GM21619 (cell line): ENCODE measurements at regions not wholly inside any gene's neighbourhood (a gene's known extent, or its start where the extent isn't known, plus 50 kb on each side); places are given as distances from the start of the nearest gene placed in this dataset.

ENCODE experiments used
- ATAC-seq: cut with Tn5 transposase; IDR thresholded peaks from one replicate; pipeline ENCODE4 v1.9.1; 2021; ENCODE audit not compliant: unreplicated experiment

DNA sequence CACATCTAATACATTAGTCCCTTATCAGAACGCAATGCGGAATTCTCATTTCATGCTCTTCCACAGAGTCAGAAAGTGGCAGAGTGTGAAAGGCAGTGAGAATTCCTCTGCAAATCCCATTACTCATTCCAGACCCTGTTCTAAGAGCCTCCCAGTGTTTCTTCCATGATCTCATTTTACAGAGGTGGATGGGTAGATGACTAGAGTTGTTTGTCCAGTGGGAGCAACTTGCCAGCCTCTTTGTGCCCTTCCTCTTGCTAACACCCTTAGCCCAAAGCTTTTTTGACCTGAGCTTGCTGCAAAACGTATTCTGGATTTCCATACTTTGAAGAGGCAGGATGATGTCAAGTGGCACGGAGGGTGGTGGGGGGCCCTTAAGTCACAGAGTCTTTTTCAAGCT lies 467.7 kb upstream of the RGPD4 start:
- no peak for ATAC-seq

DNA sequence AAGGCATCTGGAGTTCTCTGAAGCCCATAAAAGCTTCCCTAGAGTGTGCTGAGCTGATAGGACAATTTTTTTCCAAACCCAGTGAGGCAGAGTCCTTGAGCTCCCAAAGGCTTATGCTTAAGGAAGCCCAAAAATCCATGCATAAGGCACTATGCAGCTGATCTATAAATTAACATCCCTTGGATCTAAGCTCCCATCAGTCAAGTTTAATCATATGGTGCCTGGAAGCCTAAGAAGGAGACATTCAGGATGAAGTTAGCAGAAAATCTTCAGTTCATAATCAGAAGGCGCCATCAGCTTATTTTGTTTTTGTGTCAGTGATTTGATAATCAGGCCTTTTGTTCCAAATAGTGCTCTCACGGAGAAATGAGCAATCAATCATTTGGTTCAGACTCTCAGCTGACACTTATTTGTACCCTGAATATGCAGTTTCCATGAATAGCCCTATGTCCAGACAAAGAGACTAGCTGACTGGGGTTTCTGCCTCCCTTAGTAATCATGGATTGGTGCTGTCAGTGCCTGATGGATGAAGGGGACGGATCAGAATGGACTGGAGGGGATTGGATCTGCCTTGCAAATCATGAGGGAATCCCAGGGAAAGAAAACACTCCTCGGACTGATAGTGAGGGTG lies 464.8 kb upstream of the RGPD4 start:
- no peak for ATAC-seq

DNA sequence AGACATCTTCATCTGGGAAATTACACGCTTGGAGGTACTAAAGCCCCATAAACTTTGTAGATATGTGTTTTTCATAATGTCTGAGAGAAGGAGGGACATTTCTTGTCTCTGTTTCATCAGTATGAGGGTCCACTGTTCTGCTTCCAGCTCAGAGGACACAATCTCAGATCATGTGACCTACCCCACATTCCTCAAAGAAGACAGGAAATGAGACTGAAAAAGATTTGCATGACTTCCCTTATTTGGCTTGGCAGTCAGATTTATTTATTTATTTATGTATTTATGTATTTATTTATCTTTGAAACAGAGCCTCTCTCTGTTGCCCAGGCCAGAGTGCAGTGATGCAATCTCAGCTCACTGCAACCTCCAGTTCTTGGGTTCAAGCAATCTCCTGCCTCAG lies 463.7 kb upstream of the RGPD4 start:
- ATAC-seq, result no peak

DNA sequence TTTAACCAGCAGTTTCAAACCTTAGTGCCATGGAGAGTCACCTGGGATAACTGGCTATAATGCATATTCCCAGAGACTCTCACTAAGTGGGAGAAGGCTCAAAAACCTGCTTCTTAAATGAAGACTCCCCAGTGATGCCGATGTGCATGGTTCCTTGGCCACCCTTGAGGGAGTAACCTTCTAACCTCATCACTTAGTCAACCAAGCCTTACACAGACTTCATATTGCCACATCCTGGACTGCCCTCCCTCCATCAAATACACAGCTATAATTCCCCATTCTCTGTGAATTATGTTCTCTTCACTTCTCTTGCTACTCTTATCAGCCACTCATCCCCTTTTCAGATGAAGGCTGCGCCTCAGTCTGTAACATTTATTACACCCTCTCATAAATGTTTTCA lies 462.9 kb upstream of the RGPD4 start:
- no peak for ATAC-seq

DNA sequence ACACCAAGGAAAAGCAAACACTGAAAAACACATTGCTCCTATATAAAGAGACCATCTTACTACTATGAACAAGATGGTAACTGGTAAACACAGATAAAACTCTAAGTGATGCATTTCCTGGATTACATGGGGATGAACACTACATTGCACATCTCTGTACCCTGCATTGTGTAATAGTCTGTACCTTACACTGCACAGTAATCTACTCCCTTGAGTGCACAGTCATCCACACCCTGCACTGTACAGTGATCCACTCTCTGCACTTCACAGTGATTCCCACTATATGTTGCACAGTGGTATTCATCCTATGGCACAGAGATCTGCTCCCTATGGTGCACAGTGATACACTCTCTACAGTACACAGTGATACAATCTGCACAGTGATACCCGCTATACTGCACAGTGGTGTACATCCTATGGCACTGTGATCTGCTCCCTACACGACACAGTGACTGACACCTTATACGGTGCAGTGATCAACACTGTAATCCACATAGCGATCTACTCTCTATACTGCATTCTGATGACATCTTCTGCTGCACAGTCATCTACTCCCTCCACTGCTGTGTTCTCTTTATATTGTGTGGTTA lies 462.2 kb upstream of the RGPD4 start:
- no peak for ATAC-seq

DNA sequence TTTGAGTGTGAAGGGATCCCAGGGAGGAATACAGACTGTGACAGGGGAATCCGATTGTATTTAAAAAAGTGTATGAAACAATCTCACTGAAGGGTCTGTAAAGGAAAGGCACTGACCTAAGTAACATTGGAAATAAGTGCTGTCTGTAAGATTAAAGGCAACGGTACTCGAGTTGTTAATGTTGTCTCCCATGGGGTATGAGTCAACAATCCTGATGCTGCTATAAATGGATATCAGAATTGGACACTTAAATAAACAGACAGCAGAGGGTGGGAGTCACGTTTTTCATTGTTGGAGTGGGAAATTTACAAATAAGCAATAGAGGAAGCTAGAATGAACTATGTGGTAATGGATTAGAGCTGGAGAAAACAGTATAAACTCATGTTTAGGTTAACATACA lies 452.4 kb upstream of the RGPD4 start:
- no peak for ATAC-seq

DNA sequence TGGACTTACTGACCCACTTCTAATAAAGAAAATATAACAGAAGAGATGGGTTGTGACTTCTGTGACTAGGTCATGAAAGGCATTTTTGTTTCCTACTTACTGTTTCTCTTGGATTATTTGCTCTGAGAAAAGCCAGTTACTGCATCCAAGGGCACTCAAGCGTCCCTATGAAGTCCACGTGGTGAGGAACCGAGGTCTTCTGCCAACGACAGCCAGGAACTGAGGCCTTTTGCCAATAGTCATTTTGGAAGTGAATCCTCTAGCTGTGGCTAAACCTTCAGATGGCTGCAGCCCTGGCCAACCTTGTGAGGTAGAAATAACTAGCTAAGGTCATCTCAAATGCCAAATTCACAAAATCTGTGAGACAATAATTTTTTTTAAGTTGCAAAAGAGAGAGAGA lies 449.8 kb upstream of the RGPD4 start:
- ATAC-seq, result no peak

DNA sequence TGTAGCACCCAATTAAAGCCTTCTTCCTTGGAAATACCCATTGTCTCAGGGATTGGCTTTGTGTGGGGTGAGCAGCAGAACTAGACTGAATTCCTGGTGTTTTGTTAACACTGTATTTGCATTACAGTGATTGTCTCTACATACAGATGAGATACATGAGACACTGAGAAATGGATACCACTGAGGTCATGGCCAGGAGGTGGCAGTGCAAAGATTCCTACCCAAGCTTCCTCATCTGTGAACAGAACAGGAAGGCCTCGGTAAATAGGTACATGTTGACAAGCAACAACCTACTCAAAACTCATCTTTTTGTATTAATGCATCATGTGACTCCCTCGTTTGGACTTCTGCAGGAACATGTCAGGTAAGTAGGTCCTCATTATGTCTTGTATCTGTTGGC lies 445.8 kb upstream of the RGPD4 start:
- ATAC-seq, result no peak

DNA sequence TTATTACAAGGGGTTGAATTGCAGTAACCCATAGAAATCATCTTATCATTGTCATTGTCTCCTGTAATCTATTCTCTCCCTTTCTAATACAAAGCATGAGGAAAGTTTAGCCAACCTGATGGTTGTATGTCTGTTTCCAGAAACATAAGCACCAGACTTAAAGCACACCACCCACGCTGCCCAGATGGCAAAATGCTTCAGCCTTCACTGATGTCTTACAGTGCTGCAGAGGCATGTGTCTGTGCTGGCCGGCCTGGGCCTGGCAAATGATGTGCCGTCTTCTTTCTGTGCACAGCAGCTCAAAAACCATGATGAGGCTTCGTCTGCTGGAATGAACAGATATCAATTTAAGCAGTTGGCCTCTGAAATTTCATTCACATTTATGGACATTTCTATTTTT lies 443.0 kb upstream of the RGPD4 start:
- ATAC-seq, result no peak

DNA sequence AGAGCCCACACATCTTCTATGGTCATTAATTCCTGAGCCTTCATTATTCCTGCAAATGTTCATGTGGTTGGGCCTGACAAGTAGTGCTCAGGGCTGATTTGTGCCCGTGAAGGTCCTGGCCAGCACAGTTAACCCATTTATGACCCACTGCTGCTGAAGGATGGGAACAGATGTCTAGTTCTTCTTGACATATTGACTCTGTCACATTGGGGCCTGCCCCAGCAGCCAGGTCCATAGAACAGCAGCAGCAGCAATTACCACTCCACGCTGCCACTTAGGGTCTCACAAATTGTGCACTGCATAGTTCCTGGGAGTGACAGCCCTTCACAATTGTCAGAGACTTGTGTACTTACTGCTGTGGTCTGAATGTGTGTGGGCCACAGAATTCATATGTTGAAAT lies 442.3 kb upstream of the RGPD4 start:
- no peak for ATAC-seq

DNA sequence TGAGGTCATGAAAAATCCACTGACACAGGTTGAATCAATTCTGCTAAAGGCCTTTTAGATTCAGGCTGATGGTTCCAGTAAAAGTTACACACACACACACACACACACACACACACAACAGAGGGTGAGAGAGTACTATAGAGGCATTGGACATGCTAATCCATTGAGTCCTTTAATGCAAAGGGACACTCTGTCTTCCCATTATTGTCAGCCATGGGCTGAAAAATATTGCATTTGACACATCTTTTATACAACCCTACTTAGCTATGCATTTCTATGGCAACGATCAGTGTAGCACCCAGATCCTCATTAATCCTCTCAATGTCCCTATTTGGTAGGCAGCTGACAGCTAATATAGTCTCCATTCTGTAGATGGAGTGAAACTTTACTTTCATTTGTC lies 440.8 kb upstream of the RGPD4 start:
- ATAC-seq, result no peak

DNA sequence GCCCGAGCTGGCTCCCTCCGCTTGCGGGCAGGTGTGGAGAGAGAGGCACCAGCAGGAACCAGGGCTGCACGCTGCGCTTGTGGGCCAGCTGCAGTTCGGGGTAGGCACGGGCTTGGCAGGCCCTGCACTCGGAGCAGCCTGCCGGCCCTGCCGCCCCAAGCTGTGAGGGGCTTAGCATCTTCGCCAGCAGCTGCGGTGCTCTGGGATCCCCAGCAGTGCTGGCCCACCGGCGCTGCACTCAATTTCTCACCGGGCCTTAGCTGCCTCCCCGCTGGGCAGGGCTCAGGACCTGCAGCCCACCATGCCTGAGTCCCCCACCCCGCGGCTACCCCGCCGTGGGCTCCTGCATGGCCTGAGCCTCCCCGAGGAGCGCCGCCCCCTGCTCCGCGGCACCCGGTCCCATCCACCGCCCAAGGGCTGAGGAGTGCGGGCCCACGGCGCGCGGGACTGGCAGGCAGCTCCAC lies 434.4 kb upstream of the RGPD4 start:
- no peak for ATAC-seq

DNA sequence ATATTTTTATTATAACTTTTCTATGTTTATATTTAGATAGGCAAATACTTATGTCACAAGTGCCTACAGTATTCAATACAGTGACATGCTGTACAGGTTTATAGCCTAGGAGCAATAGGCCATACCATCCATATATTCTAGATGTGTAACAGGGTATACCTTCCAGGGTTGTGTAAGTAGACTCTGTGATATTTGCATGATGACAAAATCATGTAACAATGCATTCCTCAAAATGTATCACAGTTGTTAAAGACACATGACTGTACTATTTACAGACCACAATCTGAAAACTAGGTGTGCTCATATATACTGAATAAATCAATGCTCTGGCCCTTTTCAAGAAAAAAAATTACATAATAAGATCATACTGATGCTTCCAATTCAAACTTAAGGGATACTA lies 433.2 kb upstream of the RGPD4 start:
- no peak for ATAC-seq

DNA sequence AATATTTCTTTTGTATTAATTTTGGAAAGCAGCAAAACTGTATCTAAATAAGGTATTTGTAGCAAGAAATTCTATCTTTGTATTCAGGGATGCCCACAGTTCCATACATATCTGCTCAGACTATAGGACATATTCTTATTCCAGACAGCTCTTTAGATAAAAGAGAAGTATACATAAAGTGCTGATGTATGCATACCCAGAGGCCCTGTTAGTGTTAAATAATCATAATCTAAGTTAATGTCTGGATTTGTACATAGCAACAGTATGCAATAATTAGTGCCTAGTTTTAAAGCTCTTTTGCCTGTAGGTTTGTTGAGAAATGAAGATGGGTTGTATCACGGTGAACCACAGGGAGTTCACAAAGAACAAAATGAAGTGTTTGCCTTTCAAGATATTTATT lies 428.0 kb upstream of the RGPD4 start:
- no peak for ATAC-seq

DNA sequence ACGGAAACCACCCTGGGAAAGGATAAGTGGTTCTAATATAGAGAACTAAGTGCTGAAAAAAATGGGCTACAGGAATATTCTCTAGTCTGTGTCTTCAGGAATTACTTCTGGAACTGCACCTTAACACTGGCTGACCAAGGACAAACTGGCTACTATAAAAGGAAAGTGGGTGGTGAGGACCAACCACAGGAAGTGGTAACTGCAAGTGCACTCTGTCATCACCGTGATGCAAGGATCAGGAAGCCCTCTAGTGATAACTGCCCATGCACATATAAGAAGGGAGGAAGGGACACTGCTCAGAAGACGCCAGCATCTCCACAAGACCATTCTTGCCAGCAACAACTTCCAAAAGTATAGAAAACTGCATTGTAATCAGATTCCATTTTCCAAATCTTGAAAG lies 424.4 kb upstream of the RGPD4 start:
- ATAC-seq, result no peak

DNA sequence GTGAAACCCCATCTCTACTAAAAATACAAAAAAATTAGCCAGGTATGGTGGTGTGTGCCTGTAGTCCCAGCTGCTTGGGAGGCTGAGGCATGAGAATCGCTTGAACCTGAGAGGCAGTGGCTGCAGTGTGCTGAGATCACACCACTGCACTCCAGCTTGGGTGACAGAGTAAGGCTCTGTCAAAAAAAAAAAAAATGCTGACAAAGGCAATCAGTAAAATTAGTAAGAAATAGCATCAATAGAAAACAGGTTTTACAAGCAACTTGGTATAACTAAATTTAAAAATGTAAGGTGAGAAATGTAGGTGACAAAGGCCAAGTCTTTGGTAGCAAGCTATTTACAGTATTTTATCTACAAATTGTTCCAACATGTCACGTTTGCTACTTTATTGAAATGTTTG lies 421.4 kb upstream of the RGPD4 start:
- ATAC-seq, result no peak

DNA sequence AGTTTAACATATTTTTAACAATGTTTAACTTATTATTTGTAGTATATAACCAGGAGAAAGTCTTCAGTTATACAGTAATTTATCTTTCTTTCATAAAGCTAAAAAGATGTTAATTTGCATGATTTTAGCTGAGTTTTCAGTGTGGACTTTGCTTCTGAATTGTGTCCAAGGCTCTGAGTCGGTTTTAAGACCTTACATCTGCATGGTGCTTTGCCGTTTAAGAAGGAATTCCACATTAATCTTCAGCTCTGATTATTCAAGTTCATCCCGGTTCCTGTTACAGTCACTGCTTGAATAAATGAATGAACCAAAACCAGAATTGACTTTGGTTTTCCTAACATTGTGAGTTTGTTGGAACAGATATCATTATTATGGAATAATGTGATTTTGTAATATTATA lies 419.7 kb upstream of the RGPD4 start:
- no peak for ATAC-seq

DNA sequence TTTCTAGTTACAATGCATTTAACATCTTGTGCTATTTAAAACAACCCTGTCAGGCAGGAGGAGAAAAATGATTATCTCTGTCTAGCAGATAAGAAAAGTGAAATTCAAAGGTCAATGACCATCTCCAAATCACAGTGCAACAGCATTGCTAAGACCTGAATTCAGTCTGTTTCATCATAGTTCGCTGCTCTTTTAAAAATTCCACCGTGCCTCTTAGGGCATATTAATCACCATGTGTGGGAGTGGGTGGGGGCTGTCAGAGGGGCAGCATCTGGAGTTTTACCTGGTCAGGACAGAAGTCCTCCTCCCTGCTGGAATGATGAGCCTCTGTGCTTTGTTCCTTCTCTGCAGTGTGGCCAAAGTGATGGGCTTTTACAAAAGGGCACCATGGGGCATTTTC lies 418.7 kb upstream of the RGPD4 start:
- no peak for ATAC-seq

DNA sequence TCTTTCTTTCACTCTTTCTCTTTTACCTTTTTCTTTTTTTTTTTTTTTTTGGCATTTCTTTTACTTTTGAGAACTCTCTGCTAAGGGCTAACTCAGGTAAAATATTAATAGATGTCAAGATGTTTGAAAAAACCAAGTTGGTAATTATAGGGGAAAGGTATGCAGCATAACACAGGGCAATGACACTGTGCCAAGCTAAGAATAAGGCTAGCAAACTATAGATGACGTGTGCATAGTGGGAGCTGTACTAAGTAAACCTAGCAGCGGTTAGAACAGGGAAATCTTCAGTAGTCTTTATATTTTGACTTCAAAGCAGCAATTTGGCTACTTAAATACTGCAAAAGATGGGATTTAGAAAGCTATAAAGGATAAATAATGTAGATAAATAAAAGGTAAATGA lies 415.4 kb upstream of the RGPD4 start:
- ATAC-seq, result no peak

DNA sequence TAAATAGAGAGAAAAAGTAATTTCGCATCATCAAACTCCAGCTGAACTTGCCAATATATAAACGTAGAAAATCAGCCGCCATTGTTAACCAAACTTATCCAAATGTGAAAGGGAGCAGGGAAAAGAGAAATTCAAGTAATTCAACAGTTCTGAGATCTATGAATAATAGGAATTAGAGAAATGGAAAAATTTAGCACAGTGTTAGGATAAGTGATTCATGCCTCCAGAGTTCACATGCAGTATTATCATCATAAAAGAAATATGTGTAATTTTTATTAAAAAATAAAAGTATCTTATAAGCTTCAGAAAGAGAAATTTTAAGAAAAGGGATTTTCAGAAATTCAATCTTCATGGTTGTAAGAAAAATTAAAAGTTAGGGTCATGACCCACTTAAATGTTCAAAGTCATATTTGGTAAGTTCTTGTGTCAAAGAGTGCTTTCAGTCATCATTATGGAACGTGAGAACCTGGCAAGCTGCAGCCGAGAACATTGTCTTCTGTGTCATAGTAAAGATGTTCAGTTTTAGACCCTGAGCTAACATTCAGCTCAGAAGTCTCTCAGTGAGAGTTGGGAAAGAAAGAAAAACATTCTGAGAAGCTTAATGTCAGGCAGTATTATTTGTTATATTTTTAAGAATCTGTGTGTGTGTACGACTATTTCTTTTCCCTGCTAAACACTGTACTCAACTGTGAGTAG lies 414.3 kb upstream of the RGPD4 start:
- no peak for ATAC-seq

DNA sequence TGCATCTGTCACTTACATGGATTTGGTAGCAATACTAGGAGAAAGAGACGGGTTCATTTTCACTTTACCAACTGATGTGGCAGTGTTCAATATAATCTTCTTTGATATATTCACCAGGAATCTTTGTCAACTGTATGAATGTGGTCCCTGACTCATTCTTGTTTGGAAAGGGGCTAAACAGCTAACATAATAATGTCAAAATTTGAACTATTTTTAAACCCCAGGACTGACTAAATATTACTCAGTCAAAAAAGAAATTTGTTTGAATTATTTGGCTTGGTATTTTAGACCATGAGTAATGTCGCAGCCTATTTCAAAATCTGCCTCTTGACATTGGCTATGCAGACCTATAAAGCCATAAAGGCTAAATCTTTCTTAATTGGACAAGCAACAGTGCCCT lies 413.7 kb upstream of the RGPD4 start:
- ATAC-seq, result no peak

DNA sequence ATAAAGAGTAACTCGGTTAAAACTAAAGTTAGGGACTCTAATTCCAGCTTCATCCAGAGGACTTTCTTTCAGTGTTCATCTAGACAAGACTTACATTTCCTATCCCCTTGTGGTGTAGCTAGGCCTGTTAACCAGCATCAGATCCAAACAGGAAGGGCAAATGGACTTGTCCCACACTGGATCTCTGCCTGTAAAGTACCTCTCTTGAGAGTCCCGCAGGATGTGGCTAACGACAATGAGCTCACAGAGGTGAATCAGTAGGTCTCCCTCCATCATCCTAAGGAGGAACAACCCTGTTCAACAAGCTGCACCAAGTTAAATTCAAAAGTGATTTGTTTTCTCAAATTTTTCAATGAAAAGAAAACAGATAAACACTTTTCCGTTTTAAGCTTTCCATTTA lies 412.3 kb upstream of the RGPD4 start:
- ATAC-seq, result no peak

DNA sequence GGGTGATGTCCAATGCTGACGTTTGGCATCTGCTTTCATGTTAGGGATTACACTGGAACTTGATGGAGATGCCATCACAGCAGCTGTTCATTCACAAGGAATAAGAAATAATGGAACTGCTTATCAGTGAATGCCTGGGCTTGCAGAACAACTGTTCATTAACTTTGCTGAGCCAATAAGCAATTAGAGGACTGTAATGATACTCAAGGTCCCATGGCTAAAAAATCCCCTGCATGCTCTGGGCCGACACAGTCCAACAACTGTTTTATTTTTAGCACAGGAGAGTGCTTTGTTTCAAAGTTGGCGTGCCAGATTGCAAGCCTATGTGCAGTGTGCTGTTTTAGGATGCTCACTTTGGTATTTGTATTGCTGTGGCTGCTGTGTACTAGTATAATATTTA lies 408.0 kb upstream of the RGPD4 start:
- ATAC-seq, result no peak
